HepG2 (cell line): ENCODE measurements at regions not wholly inside any gene's neighbourhood (a gene's known extent, or its start where the extent isn't known, plus 50 kb on each side); places are given as distances from the start of the nearest gene placed in this dataset.

Experiments used
- ATAC-seq: fragments of 200-7000 bp; cut with Tn5 transposase; 3 replicates; pipeline ENCODE4 v1.9.1; 2020; ENCODE audit warnings: mild to moderate bottlenecking, moderate library complexity
- BruUV-seq: library from RNA; stranded (reverse); fragments of 400-500 nt; replicated peaks from 2 replicates; lab custom pipeline; 2021; lab: Mats Ljungman, UMichigan
- CTCF ChIA-PET: fragments of 300-600 bp; formaldehyde crosslinking; extraction: SDS; loops from one replicate; lab custom pipeline; 2021; ENCODE audit warnings: low total read pairs, inconsistent platforms, low intra/inter-chr PET ratio; lab: Yijun Ruan, JAX
- POLR2A ChIA-PET: fragments of 350-600 bp; sonication (Branson Sonifier 250); formaldehyde crosslinking; loops from one replicate; lab custom pipeline; 2020; ENCODE audit warnings: antibody characterized with exemption, inconsistent platforms; lab: Yijun Ruan, JAX
- DNase-seq: peaks from one replicate; pipeline ENCODE4 v3.0.0-alpha.2; 2015; ENCODE audit warnings: low spot score
- FAIRE-seq: peaks from 3 replicates; lab custom pipeline; 2011; peaks lifted over from hg19 to GRCh38; lab: Jason Lieb, UNC
- H2AFZ ChIP-seq: one replicate; pipeline ENCODE4 v1.6.1; 2011; ENCODE audit warnings: low read length, inconsistent platforms
- H3K27ac ChIP-seq: fragments of 300-600 bp; 3 replicates; pipeline ENCODE4 v1.8.0; 2011; ENCODE audit warnings: mixed run types, mild to moderate bottlenecking, mixed read lengths, low read length, inconsistent platforms; ENCODE audit not compliant: insufficient read depth; ENCODE audit errors: extremely low read length
- H3K27me3 ChIP-seq, 2 experiments: fragments of 200-600 bp in 1 of 2; 2 replicates in 1 of 2; 3 replicates in 1 of 2; pipeline versions ENCODE4 v1.6.0 to v1.8.0; 2011; ENCODE audit warnings: low read length in 2 of 2, mild to moderate bottlenecking in 2 of 2, moderate library complexity in 2 of 2, inconsistent platforms in 1 of 2; ENCODE audit not compliant: insufficient read depth in 2 of 2, control insufficient read depth in 1 of 2
- H3K36me3 ChIP-seq, 2 experiments: fragments of 200-600 bp in 1 of 2; replicated peaks in 1 of 2; 2 replicates in 1 of 2; 3 replicates in 1 of 2; pipeline versions ENCODE4 v1.5.1 to v1.8.0; 2011; ENCODE audit warnings: low read length in 2 of 2, inconsistent platforms in 1 of 2; ENCODE audit not compliant: insufficient read depth in 2 of 2, control insufficient read depth in 1 of 2
- H3K4me1 ChIP-seq: 2 replicates; pipeline ENCODE4 v1.5.1; 2012; ENCODE audit warnings: low read length, inconsistent platforms; ENCODE audit not compliant: insufficient read depth
- H3K4me2 ChIP-seq: 2 replicates; pipeline ENCODE4 v1.6.0; 2011; ENCODE audit warnings: low read depth, low read length, inconsistent platforms
- H3K4me3 ChIP-seq, 3 experiments: fragments of 200-600 bp in 1 of 3; sonication (generic), shearing (Covaris generic) in 1 of 3; replicated peaks in 1 of 3; 2 replicates each; pipeline ENCODE4 v1.5.1; 2011 to 2016; ENCODE audit warnings: low read length in 3 of 3, inconsistent platforms in 2 of 3, low read depth in 2 of 3, mild to moderate bottlenecking in 2 of 3, control low read depth in 1 of 3, mixed read lengths in 1 of 3; ENCODE audit not compliant: insufficient read depth in 1 of 3
- H3K79me2 ChIP-seq: one replicate; pipeline ENCODE4 v1.6.1; 2011; ENCODE audit warnings: low read length, inconsistent platforms; ENCODE audit not compliant: insufficient read depth
- H3K9ac ChIP-seq: 2 replicates; pipeline ENCODE4 v1.6.0; 2011; ENCODE audit warnings: mild to moderate bottlenecking, low read depth, low read length, inconsistent platforms; ENCODE audit not compliant: insufficient read depth
- H3K9me3 ChIP-seq: 2 replicates; pipeline ENCODE4 v1.5.1; 2012; ENCODE audit warnings: mild to moderate bottlenecking, low read length
- H4K20me1 ChIP-seq: 2 replicates; pipeline ENCODE4 v1.6.0; 2011; ENCODE audit warnings: inconsistent platforms, mild to moderate bottlenecking, low read length, moderate library complexity; ENCODE audit not compliant: insufficient read depth
- ATM ChIP-seq: fragments of 450-650 bp; IDR thresholded peaks from 2 replicates; pipeline ENCODE4 v1.7.1; 2017; ENCODE audit warnings: mild to moderate bottlenecking, borderline replicate concordance
- CBX1 ChIP-seq: IDR thresholded peaks from one replicate; pipeline ENCODE4 v1.6.1; 2016; ENCODE audit warnings: antibody characterized with exemption, low read depth
- MAFG ChIP-seq: sonication (generic); formaldehyde crosslinking; IDR thresholded peaks from 2 replicates; pipeline ENCODE4 v1.5.1; 2020; ENCODE audit warnings: mild to moderate bottlenecking, missing genetic modification reagents
- ZHX1 ChIP-seq: sonication (generic); formaldehyde crosslinking; IDR thresholded peaks from 2 replicates; pipeline ENCODE4 v1.8.1; 2022; ENCODE audit warnings: low read depth, mild to moderate bottlenecking, missing genetic modification reagents
- ZNF225 ChIP-seq: sonication (generic); formaldehyde crosslinking; IDR thresholded peaks from 2 replicates; pipeline ENCODE4 v1.4.0; 2020; ENCODE audit warnings: mild to moderate bottlenecking, missing genetic modification reagents
- WGBS: methylation state at CpG from one replicate; pipeline ENCODE4 v1.1.6; 2017; ENCODE audit warnings: low lambda C conversion rate; 5-methylcytosine and 5-hydroxymethylcytosine counted together
- in situ Hi-C: cut with HindIII; loops from 2 replicates; pipeline ENCODE4 v1.10.0; 2017; ENCODE audit warnings: low pct_unique_long_range_greater_than_20kb; ENCODE audit not compliant: extremely low pct_ligation_motif_present
- intact Hi-C: fragments of 100-400 bp; cut with micrococcal nuclease; formaldehyde crosslinking; loops from one replicate; pipeline ENCODE4 v1.10.0; 2022; ENCODE audit not compliant: unreplicated experiment
- TF ChIP-seq, protein P1 (sequence below): IDR thresholded peaks from 2 replicates; pipeline ENCODE4 v1.6.1; 2012; ENCODE audit warnings: low read length, improper control_type of control experiment
- TF ChIP-seq, protein P2 (sequence below), 2 experiments: fragments of 450-650 bp in 1 of 2; sonication (generic) in 1 of 2; formaldehyde crosslinking in 1 of 2; IDR thresholded peaks; 2 replicates each; pipeline versions ENCODE4 v1.6.1 to v1.8.0; 2016 to 2022; ENCODE audit warnings: antibody characterized with exemption in 1 of 2, mild to moderate bottlenecking in 1 of 2, missing genetic modification reagents in 1 of 2

- no peak for DNase-seq
- Histone ChIP-seq H3K4me3 (no peak overlapping the region), H2AFZ (no peak overlapping the region), H3K36me3 (no peaks in the 10 kb centered on the region), H3K9ac (no peak overlapping the region), H3K4me1 (no peaks in the 10 kb centered on the region), H3K27me3 (no peaks in the 10 kb centered on the region), H4K20me1 (no peaks in the 10 kb centered on the region), H3K9me3 (no peaks in the 10 kb centered on the region; the same call in 1 of the 2 replicates), H3K4me2 (no peak overlapping the region), H3K79me2 (no peaks in the 10 kb centered on the region), H3K27ac (no peak overlapping the region)
- ATAC-seq = no peak
- POLR2A ChIA-PET = no interaction called here
- no TSS peak for BruUV-seq
- intact Hi-C loops = no loop called here
- TF ChIP-seq MAFG (no peak), ZHX1 (CRISPR knock-in tag) (no peak), CBX1 (no peak), ZNF225 (CRISPR knock-in tag) (no peak), ATM (no peak)
- TF ChIP-seq, protein P1, sequence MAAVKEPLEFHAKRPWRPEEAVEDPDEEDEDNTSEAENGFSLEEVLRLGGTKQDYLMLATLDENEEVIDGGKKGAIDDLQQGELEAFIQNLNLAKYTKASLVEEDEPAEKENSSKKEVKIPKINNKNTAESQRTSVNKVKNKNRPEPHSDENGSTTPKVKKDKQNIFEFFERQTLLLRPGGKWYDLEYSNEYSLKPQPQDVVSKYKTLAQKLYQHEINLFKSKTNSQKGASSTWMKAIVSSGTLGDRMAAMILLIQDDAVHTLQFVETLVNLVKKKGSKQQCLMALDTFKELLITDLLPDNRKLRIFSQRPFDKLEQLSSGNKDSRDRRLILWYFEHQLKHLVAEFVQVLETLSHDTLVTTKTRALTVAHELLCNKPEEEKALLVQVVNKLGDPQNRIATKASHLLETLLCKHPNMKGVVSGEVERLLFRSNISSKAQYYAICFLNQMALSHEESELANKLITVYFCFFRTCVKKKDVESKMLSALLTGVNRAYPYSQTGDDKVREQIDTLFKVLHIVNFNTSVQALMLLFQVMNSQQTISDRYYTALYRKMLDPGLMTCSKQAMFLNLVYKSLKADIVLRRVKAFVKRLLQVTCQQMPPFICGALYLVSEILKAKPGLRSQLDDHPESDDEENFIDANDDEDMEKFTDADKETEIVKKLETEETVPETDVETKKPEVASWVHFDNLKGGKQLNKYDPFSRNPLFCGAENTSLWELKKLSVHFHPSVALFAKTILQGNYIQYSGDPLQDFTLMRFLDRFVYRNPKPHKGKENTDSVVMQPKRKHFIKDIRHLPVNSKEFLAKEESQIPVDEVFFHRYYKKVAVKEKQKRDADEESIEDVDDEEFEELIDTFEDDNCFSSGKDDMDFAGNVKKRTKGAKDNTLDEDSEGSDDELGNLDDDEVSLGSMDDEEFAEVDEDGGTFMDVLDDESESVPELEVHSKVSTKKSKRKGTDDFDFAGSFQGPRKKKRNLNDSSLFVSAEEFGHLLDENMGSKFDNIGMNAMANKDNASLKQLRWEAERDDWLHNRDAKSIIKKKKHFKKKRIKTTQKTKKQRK = no peak
- TF ChIP-seq, protein P2, sequence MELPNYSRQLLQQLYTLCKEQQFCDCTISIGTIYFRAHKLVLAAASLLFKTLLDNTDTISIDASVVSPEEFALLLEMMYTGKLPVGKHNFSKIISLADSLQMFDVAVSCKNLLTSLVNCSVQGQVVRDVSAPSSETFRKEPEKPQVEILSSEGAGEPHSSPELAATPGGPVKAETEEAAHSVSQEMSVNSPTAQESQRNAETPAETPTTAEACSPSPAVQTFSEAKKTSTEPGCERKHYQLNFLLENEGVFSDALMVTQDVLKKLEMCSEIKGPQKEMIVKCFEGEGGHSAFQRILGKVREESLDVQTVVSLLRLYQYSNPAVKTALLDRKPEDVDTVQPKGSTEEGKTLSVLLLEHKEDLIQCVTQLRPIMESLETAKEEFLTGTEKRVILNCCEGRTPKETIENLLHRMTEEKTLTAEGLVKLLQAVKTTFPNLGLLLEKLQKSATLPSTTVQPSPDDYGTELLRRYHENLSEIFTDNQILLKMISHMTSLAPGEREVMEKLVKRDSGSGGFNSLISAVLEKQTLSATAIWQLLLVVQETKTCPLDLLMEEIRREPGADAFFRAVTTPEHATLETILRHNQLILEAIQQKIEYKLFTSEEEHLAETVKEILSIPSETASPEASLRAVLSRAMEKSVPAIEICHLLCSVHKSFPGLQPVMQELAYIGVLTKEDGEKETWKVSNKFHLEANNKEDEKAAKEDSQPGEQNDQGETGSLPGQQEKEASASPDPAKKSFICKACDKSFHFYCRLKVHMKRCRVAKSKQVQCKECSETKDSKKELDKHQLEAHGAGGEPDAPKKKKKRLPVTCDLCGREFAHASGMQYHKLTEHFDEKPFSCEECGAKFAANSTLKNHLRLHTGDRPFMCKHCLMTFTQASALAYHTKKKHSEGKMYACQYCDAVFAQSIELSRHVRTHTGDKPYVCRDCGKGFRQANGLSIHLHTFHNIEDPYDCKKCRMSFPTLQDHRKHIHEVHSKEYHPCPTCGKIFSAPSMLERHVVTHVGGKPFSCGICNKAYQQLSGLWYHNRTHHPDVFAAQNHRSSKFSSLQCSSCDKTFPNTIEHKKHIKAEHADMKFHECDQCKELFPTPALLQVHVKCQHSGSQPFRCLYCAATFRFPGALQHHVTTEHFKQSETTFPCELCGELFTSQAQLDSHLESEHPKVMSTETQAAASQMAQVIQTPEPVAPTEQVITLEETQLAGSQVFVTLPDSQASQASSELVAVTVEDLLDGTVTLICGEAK (IDR thresholded peaks at IDR 0.05) = no peak
- TF ChIP-seq, protein P2 (CRISPR knock-in tag; IDR thresholded peaks at IDR 0.05) = no peak
- CTCF ChIA-PET = no interaction called here
- no peak for FAIRE-seq
- in situ Hi-C loops = no loop called here
- 1% methylated on average over 2 of the region's 2 CpGs for WGBS
Measured at GRCh38 chr17:70533427-70533826, 364.1 kb downstream of the KCNJ2 start.
